Trophoblast cell (in vitro differentiated cells and primary cell): ENCODE measurements at regions not wholly inside any gene's neighbourhood (a gene's known extent, or its start where the extent isn't known, plus 50 kb on each side); places are given as distances from the start of the nearest gene placed in this dataset.

ENCODE experiments used
- DNase-seq, 2 donors: peaks; one replicate each; pipeline ENCODE4 v3.0.0-alpha.2; 2016
- H2AFZ ChIP-seq: 2 replicates; pipeline ENCODE4 v1.6.1; 2013; ENCODE audit warnings: low read length, moderate library complexity, mild to moderate bottlenecking; ENCODE audit not compliant: insufficient read depth, poor library complexity
- H2AK5ac ChIP-seq: 2 replicates; pipeline ENCODE4 v1.6.1; 2013; ENCODE audit warnings: mild to moderate bottlenecking, low read length
- H2BK120ac ChIP-seq: 2 replicates; pipeline ENCODE4 v1.6.1; 2013; ENCODE audit warnings: low read length, mild to moderate bottlenecking, moderate library complexity; ENCODE audit not compliant: insufficient read depth, poor library complexity
- H2BK12ac ChIP-seq: 2 replicates; pipeline ENCODE4 v1.6.1; 2013; ENCODE audit warnings: mild to moderate bottlenecking, low read length, moderate library complexity
- H2BK5ac ChIP-seq: 2 replicates; pipeline ENCODE4 v1.6.1; 2013; ENCODE audit warnings: low read length, low read depth, moderate library complexity, mild to moderate bottlenecking; ENCODE audit not compliant: poor library complexity
- H3K14ac ChIP-seq: 2 replicates; pipeline ENCODE4 v1.6.1; 2013; ENCODE audit warnings: mild to moderate bottlenecking, low read length
- H3K18ac ChIP-seq: 2 replicates; pipeline ENCODE4 v1.6.1; 2013; ENCODE audit warnings: mild to moderate bottlenecking, low read length
- H3K23ac ChIP-seq: 2 replicates; pipeline ENCODE4 v1.6.1; 2013; ENCODE audit warnings: low read length
- H3K27ac ChIP-seq: 2 replicates; pipeline ENCODE4 v1.5.1; 2013; ENCODE audit warnings: low read depth, mild to moderate bottlenecking, inconsistent platforms, low read length, moderate library complexity
- H3K27me3 ChIP-seq: 2 replicates; pipeline ENCODE4 v1.6.1; 2013; ENCODE audit warnings: inconsistent platforms, mild to moderate bottlenecking, low read length, moderate library complexity; ENCODE audit not compliant: insufficient read depth
- H3K36me3 ChIP-seq, 2 experiments: 1 replicate in 1 of 2; 2 replicates in 1 of 2; pipeline ENCODE4 v1.6.1; 2013; ENCODE audit warnings: low read length in 2 of 2, mild to moderate bottlenecking in 2 of 2, moderate library complexity in 1 of 2; ENCODE audit not compliant: insufficient read depth in 2 of 2, control insufficient read depth in 1 of 2
- H3K4ac ChIP-seq: 2 replicates; pipeline ENCODE4 v1.6.1; 2013; ENCODE audit warnings: low read depth, mild to moderate bottlenecking, low read length, moderate library complexity
- H3K4me1 ChIP-seq, 2 experiments: 1 replicate in 1 of 2; 2 replicates in 1 of 2; pipeline ENCODE4 v1.6.1; 2013; ENCODE audit warnings: low read length in 2 of 2, mild to moderate bottlenecking in 2 of 2, moderate library complexity in 1 of 2; ENCODE audit not compliant: insufficient read depth in 2 of 2, control insufficient read depth in 1 of 2
- H3K4me2 ChIP-seq: 2 replicates; pipeline ENCODE4 v1.6.1; 2013; ENCODE audit warnings: inconsistent platforms, mild to moderate bottlenecking, low read length, moderate library complexity
- H3K4me3 ChIP-seq: 2 replicates; pipeline ENCODE4 v1.5.1; 2013; ENCODE audit warnings: mild to moderate bottlenecking, low read depth, low read length, inconsistent platforms
- H3K79me1 ChIP-seq: one replicate; pipeline ENCODE4 v1.6.1; 2013; ENCODE audit warnings: low read length
- H3K79me2 ChIP-seq: 2 replicates; pipeline ENCODE4 v1.6.1; 2013; ENCODE audit warnings: low read length, mild to moderate bottlenecking; ENCODE audit not compliant: control insufficient read depth, insufficient read depth, poor library complexity
- H3K9ac ChIP-seq: 2 replicates; pipeline ENCODE4 v1.6.1; 2013; ENCODE audit warnings: mild to moderate bottlenecking, low read length
- H3K9me3 ChIP-seq: 2 replicates; pipeline ENCODE4 v1.6.1; 2013; ENCODE audit warnings: low read depth, mild to moderate bottlenecking, control low read depth, inconsistent platforms, low read length; ENCODE audit not compliant: insufficient read depth
- H4K12ac ChIP-seq: 2 replicates; pipeline ENCODE4 v1.6.1; 2013; ENCODE audit warnings: low read depth, mild to moderate bottlenecking, low read length, moderate library complexity
- H4K8ac ChIP-seq: 2 replicates; pipeline ENCODE4 v1.6.1; 2013; ENCODE audit warnings: low read depth, mild to moderate bottlenecking, low read length, moderate library complexity
- H4K91ac ChIP-seq: one replicate; pipeline ENCODE4 v1.6.1; 2013; ENCODE audit warnings: low read depth, mild to moderate bottlenecking, low read length, moderate library complexity
- WGBS: extraction: QIAGEN DNeasy Blood & Tissue Kit; methylation state at CpG from one replicate; pipeline ENCODE4 v1.1.7; 2013; ENCODE audit warnings: missing lambda C conversion rate; ENCODE audit not compliant: insufficient read length, insufficient coverage; ENCODE audit errors: extremely low coverage; 5-methylcytosine and 5-hydroxymethylcytosine counted together

DNA sequence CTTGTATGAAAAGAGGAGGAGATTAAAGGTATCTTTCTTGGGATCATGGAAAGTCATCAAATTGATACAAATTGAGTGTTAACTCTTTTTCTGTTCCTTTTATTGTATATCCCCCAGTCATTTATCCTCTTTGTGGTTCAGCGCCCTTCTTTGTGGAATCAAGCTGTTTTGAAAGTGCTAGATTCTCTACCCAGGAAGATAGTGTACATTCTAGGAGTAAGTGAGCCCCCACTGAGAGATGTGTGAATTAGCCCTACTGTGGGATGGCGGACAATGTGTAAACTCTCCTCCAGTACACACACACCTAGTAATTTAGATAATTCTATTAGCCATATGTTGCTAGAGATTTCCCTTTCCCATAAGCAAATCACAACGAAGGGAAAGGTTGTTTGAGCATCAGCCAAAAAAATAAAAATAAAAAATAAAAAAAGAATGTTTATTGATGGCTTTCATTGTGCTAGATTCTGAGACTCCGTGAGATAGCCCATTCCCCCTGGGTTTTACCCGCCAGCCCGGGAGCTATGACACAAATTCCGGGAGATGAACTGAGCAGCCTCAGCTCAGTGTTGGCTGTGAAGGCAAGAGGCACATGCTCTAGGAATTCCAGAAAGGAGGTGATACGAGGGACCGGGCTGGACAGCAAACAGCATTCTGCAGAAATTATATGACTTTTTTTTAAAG lies 378.4 kb upstream of the RUNX1 start:
- H3K9me3 ChIP-seq: peaks cover under 1% of the 10 kb centered on the region
- H3K4me2 ChIP-seq: no peak overlapping the region
- no peak overlapping the region for H3K14ac ChIP-seq
- H3K27me3 ChIP-seq: no peaks in the 10 kb centered on the region
- H3K4me1 ChIP-seq: peaks cover 0 to 4% of the 10 kb centered on the region in 2 experiments
- no CpG with 5 or more reads among the region's 9 CpGs for WGBS
- H3K9ac ChIP-seq: no peak overlapping the region
- H3K23ac ChIP-seq: no peak overlapping the region
- no peak overlapping the region for H3K4me3 ChIP-seq
- H3K18ac ChIP-seq: no peak overlapping the region
- no peak overlapping the region for H3K4ac ChIP-seq
- no peak overlapping the region for H2BK120ac ChIP-seq
- no peak overlapping the region for H3K27ac ChIP-seq
- no peak for DNase-seq
- H3K36me3 ChIP-seq: no peaks in the 10 kb centered on the region
- no peak overlapping the region for H4K8ac ChIP-seq
- no peaks in the 10 kb centered on the region for H3K79me1 ChIP-seq
- no peak overlapping the region for H4K12ac ChIP-seq
- no peak overlapping the region for H2AK5ac ChIP-seq
- H2BK12ac ChIP-seq: peak overlapping the region; percentile 76
- peak overlapping the region; percentile 68 for H4K91ac ChIP-seq
- no peak overlapping the region for H2AFZ ChIP-seq
- no peak overlapping the region for H2BK5ac ChIP-seq
- no peaks in the 10 kb centered on the region for H3K79me2 ChIP-seq

DNA sequence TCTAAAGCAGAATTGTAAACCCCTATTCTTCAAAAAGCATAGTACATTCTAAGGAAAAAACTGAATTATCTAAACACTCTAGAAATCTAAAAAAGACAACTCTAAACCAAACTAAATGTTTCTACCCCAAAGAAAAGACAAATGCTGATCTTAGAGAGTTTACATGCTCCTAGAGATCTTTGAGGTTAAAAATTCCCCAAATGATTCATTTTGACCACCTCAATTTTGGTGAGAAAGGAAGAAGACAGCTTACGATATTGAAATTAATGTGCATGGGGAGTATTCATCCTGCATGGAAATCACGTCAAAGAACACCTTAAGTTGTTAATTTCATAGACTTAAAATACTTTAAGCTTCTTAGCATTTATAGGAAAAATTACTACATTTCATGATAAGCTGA lies 377.8 kb upstream of the RUNX1 start:
- Histone ChIP-seq H3K4me3 (no peak overlapping the region), H3K79me2 (no peaks in the 10 kb centered on the region), H4K8ac (no peak overlapping the region), H2BK5ac (no peak overlapping the region), H2AK5ac (no peak overlapping the region), H3K27me3 (no peaks in the 10 kb centered on the region), H3K27ac (no peak overlapping the region), H3K23ac (no peak overlapping the region), H2AFZ (no peak overlapping the region), H2BK120ac (no peak overlapping the region), H3K79me1 (no peaks in the 10 kb centered on the region), H3K18ac (no peak overlapping the region), H3K4me1 (peaks cover 0 to 4% of the 10 kb centered on the region in 2 experiments), H3K9ac (no peak overlapping the region), H3K4ac (no peak overlapping the region), H4K12ac (no peak overlapping the region), H4K91ac (no peak overlapping the region), H2BK12ac (no peak overlapping the region), H3K4me2 (no peak overlapping the region), H3K14ac (no peak overlapping the region), H3K36me3 (no peaks in the 10 kb centered on the region), H3K9me3 (peaks cover 3% of the 10 kb centered on the region)
- no peak for DNase-seq
- WGBS: no CpG with 5 or more reads among the region's 2 CpGs

DNA sequence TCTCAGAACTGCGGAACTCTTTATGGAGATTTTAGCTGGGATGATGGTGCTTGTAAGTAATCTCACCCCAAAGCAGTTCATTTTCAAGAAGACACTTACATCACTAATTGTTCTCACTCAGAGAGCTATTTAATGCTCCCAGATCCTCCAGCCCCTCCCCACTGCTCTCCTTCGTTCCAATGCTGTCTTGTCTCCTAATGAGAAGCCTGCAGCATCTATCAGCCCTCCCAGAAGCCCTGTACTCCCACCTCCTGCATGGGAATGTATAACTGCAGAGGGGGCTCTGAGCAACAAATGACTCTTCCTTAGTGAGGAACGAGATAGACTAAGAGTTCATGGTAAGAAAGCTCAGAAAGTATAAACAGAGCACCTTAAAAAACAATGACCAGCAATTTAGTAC lies 377.4 kb upstream of the RUNX1 start:
- no peaks in the 10 kb centered on the region for H3K36me3 ChIP-seq
- H2BK12ac ChIP-seq: no peak overlapping the region
- no peak overlapping the region for H3K23ac ChIP-seq
- no peak overlapping the region for H3K9ac ChIP-seq
- H2BK120ac ChIP-seq: no peak overlapping the region
- H2AK5ac ChIP-seq: no peak overlapping the region
- H2BK5ac ChIP-seq: no peak overlapping the region
- H3K4me3 ChIP-seq: no peak overlapping the region
- no peaks in the 10 kb centered on the region for H3K79me2 ChIP-seq
- H4K91ac ChIP-seq: no peak overlapping the region
- H3K14ac ChIP-seq: no peak overlapping the region
- H3K4ac ChIP-seq: no peak overlapping the region
- no peak overlapping the region for H4K12ac ChIP-seq
- WGBS: no CpG with 5 or more reads among the region's 3 CpGs
- H3K9me3 ChIP-seq: peaks cover 3% of the 10 kb centered on the region
- no peak overlapping the region for H3K4me2 ChIP-seq
- H2AFZ ChIP-seq: no peak overlapping the region
- H4K8ac ChIP-seq: no peak overlapping the region
- H3K18ac ChIP-seq: no peak overlapping the region
- no peak for DNase-seq
- no peaks in the 10 kb centered on the region for H3K79me1 ChIP-seq
- peaks cover 0 to 4% of the 10 kb centered on the region in 2 experiments for H3K4me1 ChIP-seq
- no peaks in the 10 kb centered on the region for H3K27me3 ChIP-seq
- no peak overlapping the region for H3K27ac ChIP-seq

DNA sequence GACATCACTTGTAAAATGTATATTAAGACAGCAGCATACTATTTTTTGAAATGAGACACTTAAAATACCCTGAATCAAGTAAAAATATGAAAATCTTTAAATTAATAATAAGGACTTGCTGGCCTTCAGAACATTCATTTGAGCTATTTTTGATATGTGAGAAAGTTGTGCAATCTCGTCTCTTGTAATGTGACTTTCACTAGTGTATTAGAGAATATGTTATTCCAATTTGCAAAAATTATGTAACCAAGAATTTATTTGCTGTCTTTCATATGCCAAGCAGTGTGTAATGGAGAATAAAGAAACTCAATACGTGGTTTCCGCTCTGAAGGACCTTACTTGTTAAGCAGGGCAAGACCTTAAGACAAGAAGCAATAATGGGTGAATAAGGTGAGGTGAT lies 375.0 kb upstream of the RUNX1 start:
- H3K14ac ChIP-seq: no peak overlapping the region
- no peak overlapping the region for H4K91ac ChIP-seq
- no peak overlapping the region for H3K9ac ChIP-seq
- no peak overlapping the region for H2BK120ac ChIP-seq
- H2AFZ ChIP-seq: no peak overlapping the region
- H2BK5ac ChIP-seq: no peak overlapping the region
- H4K12ac ChIP-seq: no peak overlapping the region
- H3K4me3 ChIP-seq: no peak overlapping the region
- no peak overlapping the region for H2AK5ac ChIP-seq
- H3K23ac ChIP-seq: no peak overlapping the region
- WGBS: no CpG with 5 or more reads among the region's 3 CpGs
- H3K9me3 ChIP-seq: peaks cover 3% of the 10 kb centered on the region
- H3K36me3 ChIP-seq: no peaks in the 10 kb centered on the region
- no peak overlapping the region for H3K4ac ChIP-seq
- DNase-seq: no peak
- H3K27ac ChIP-seq: no peak overlapping the region
- H3K4me1 ChIP-seq: peaks cover 0 to 4% of the 10 kb centered on the region in 2 experiments
- no peak overlapping the region for H4K8ac ChIP-seq
- H3K79me2 ChIP-seq: no peaks in the 10 kb centered on the region
- no peaks in the 10 kb centered on the region for H3K27me3 ChIP-seq
- H3K4me2 ChIP-seq: no peak overlapping the region
- H3K18ac ChIP-seq: no peak overlapping the region
- H3K79me1 ChIP-seq: no peaks in the 10 kb centered on the region
- no peak overlapping the region for H2BK12ac ChIP-seq
